HG02943 (cell line): ENCODE measurements at regions not wholly inside any gene's neighbourhood (a gene's known extent, or its start where the extent isn't known, plus 50 kb on each side); places are given as distances from the start of the nearest gene placed in this dataset.

Experiments
- ATAC-seq: cut with Tn5 transposase; IDR thresholded peaks from one replicate; pipeline ENCODE4 v1.9.1; 2021; ENCODE audit warnings: mild to moderate bottlenecking, low read depth, moderate library complexity; ENCODE audit not compliant: unreplicated experiment

DNA sequence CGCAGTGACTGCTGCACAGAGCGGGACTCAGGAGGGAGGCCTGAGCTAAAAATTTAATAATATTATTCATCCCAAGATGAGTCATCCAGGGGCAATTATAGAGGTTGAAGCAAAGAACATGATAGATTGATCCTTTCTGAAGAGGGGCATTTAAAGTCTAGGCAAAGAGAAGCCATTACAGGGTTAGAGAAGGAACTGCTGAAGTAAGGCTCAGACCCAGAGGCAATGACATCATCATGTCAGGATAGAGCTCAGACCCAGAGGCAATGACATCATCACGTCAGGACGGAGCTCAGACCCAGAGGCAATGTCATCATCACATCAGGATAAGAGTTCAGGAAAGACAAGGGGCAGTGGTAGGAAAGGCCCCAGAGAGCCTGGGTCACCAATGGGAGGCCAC is 184.0 kb downstream of the TMEM18 start:
- ATAC-seq = no peak

- ATAC-seq = no peak
Observed at GRCh38 chr2:492178-492577, 185.0 kb downstream of the TMEM18 start.

DNA sequence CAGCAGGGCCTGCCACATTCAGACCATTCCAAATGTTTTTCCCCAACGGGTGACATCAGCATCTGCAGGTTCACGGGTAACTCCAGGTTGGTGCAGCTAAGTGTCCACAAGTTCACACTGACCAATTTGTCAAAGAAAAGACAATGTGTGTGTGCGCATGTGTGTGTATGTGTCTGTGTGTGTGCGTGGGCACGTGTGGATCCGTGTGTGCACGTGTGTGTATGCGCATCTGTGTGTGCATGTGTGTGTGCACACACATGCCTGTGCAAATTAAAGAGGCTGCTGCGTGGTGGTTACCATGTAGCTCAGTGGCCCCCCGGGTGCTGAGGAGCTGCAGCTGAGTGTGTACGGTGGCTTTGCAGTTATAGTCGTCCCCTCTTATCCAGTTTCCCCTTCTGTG is 187.4 kb downstream of the TMEM18 start:
- no peak for ATAC-seq

GRCh38 chr2:489084-489483 is 188.1 kb downstream of the TMEM18 start:
- no peak for ATAC-seq

DNA sequence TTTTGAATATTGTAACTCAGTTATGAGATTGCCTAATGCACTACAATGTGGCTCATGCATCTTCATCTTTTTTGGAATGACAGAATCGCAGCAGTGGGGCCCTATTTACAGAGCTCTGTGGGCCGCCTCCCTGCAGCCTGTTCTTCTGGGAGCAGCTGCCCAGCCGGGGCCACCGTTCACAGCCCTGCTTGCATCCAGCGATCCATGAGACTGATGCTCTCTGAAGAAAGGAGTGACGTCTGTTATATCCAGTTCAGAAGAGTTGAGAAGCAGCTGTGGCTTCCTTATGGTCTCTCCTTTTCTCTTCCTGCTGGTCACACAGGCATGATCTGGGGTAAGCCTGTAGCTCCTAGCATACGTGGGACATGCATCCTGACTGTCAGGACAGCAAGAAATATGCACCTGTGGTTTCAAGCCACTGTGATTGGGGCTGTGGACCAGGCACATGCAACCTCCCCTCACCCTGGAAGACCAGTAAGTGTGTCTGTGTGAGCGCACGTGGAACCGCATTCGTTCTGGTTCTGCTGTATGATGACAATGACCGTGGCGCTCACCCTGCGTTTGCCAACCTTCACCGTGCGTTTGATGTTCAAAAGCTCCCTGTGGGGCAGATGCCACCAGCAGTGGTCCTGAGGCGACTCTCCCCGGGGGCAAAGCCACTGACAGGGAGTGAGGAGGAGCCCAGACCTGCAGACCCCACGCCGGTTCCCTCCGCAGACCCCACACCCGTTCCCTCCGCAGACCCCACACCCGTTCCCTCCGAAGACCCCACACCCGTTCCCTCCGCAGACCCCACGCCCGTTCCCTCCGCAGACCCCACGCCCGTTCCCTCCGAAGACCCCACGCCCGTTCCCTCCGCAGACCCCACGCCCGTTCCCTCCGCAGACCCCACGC is 189.8 kb downstream of the TMEM18 start:
- no peak for ATAC-seq

DNA sequence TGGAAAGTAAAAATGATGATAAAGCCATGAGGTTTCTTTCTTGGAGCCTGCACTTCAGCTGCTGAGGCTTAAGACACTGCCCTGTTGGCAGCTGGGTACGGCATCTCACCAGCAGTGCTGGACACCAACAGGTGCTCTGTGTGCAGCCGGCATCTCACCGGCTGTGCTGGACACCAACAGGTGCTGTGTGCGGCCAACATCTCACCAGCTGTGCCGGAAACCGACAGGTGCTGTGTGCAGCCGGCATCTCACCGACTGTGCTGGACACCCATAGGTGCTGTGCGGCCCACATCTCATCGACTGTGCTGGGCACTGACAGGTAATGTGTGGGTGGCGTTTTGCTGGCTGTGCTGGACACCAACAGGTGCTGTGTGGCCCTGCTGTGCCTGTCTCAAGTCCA is 190.8 kb downstream of the TMEM18 start:
- ATAC-seq = no peak

- no peak for ATAC-seq
Observed at GRCh38 chr2:481388-481787, 193.5 kb upstream of the ALKAL2 start.

GRCh38 chr2:479490-480176 is 191.7 kb upstream of the ALKAL2 start:
- no peak for ATAC-seq

GRCh38 chr2:479031-479430 is 191.1 kb upstream of the ALKAL2 start:
- ATAC-seq = no peak

- ATAC-seq = no peak
Observed at GRCh38 chr2:471560-471959, 183.7 kb upstream of the ALKAL2 start.

DNA sequence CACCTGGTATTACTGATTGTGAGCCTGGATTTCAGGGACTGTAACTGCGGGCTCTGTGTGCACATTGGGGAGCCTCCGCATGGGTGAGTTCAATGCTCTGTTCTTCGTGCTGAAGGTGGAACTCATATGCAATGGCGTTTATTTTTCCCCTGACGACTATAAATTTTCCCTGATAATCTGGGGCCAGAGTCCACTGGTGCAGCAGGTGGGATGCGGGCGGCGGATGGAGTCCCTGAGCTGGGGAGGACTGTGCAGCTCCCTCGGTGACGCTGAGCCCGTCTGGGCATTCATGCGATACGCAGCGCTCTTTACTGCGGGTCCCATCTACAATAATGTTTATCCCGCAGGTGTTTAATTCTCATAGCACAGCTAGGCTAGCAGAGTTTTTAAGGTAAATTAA is 181.6 kb upstream of the ALKAL2 start:
- no peak for ATAC-seq

- ATAC-seq = no peak
Observed at GRCh38 chr2:468648-469336, 180.9 kb upstream of the ALKAL2 start.

DNA sequence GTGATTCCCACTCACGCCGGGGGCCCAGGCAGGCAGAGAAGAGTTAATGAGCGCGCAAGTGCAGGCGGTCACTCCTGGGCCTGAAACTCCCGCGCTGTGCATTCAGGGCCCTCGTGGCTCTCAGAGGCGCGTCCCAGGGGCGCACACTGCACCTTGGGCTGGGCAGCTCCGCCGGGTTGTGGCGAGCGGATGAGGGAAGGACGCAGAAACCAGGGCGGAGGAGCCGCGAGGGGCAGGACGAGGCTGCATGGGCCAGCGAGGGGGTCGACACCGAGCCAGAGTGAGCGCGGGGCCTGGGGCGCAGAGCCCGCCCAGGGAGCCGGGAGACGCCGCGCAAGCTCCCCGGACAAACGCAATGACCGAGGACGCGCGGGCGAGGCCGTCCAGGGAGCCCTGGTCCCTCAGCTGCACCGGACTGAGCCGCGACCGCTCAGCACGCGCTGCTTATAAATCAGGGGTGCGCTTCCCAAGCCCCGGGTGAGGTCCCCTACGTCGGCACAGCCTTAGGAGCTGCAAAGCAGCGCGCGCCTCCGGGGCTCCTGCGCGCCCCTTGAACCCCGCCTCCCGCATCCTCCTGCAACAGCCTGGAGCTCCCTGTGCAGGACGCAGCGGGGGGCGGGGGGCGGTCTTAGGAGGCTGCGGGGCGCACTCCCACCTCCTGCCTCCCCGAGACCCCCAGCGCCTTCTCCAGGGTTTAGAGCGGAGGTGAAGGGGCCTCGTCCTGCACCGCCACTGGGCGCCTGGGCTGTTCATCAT is 180.2 kb upstream of the ALKAL2 start:
- ATAC-seq = no peak

- no peak for ATAC-seq
Observed at GRCh38 chr2:467543-467891, 179.6 kb upstream of the ALKAL2 start.

GRCh38 chr2:467101-467500 is 179.2 kb upstream of the ALKAL2 start:
- no peak for ATAC-seq

DNA sequence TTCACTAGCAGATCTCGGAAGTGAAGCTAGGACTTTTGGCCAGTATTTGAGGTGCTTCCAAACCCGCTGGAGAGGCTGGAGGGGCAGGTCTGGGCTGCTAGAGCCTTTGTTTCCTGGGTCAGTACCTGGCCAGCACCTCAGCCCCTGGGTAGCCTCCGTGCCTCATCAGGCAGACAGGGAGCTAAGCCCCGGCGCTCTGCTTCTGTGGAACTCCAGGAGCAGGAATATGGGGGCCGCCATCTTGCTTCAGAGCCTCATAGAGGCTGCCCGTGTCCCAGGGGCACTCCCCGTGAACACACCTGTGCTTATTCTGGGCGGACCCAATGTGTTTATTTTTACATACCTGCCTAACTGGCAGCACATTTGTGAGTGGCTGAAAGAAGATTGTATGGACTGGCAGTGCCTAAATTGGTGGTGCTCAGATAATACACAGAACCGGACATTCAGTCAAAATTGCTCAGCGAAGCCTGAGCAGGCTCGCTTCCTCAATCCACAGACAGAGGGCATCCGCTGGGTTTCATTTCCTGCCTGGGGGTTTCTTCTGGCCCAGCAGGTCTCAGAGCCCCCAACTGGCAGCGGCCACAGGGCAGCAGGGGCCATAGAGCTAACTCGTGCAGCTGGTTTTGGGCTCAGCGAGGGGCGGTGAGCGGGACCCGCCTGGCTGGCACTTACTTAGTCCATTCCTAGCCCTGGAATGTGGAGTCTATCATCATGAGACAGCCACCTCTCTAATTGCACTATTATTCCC is 176.8 kb upstream of the ALKAL2 start:
- ATAC-seq = no peak

DNA sequence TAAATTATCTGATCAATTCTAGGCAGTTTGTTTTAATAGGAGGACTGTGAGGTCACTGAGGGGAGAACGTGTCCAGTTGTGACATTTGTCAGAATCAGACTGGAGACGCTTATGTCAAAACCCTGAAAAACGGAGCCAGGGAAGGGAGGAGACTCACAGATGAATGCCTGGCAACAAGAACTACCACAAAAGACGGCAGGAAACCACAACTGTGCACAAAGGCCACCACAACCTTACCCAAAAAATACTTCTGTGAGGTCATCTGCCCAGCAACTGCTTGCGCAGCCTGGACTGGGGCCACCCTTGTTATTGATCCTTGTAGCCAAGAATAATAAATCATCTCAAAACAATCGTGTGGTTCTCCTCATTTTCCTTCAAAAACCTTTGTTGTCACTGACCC is 173.0 kb upstream of the ALKAL2 start:
- ATAC-seq = no peak

- ATAC-seq = no peak
Observed at GRCh38 chr2:459931-460330, 172.0 kb upstream of the ALKAL2 start.

DNA sequence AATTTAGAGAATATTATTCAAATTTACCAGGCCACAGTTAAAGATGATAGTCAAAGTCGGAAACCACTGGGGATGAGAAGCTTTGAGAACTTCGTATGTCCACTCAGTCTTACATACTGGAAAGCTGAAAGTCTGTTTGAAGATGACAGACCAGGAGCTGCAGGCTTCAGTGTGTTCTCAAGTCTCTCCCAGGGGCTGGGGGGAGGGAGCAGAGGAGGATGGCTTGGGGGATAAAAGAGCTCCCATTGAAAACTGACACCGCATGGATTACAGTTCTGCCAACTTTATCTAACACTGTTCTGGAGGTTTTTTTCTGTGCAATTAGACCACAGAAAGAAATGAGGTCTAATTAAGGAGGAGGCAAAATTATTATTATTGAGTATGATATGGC is 170.5 kb upstream of the ALKAL2 start:
- ATAC-seq = no peak

DNA sequence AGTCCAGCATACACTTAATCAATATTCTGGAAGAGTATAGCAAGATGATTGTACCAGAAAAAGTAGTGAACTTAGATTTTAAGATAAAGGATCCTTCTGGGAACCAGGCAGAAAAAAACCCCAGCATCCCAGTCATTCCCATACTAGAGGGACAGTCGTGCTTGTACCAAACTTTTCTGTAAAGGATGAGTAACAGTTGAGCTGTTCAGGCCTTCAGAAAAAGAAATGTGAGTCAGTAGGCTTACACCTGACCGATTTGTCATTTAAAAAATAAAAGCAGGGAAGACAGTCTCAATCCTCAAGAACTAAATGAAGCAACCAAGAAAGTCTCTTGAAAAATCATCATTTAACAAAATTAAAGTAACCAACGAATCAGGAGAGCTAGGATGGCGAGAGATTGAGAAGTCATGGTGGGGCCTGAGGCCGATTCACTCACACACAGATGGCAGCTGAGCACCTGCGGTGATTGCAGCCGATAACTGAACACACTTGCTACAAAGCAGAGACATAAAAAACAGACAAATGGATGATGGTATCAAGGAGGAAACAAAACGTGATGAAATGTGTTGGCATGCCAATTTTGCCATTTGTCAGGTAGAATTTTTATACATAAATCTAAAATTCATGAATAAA is 170.0 kb upstream of the ALKAL2 start:
- no peak for ATAC-seq
